BE2C (cell line): ENCODE measurements at regions not wholly inside any gene's neighbourhood (a gene's known extent, or its start where the extent isn't known, plus 50 kb on each side); places are given as distances from the start of the nearest gene placed in this dataset.

Experiments used
- DNase-seq: peaks from one replicate; pipeline ENCODE4 v3.0.0-alpha.2; 2020
- H3K27me3 ChIP-seq: fragments of 250-450 bp; sonication (Bioruptor Pico); 2 replicates; pipeline ENCODE4 v1.5.1; 2020; ENCODE audit warnings: mild to moderate bottlenecking
- H3K36me3 ChIP-seq: fragments of 250-450 bp; sonication (Bioruptor Pico); 2 replicates; pipeline ENCODE4 v1.5.1; 2020; ENCODE audit warnings: mild to moderate bottlenecking
- H3K4me1 ChIP-seq: fragments of 250-450 bp; sonication (Bioruptor Pico); 2 replicates; pipeline ENCODE4 v1.5.1; 2020
- H3K4me3 ChIP-seq: 2 replicates; pipeline ENCODE4 v1.5.1; 2011; ENCODE audit warnings: low read depth, low read length
- H3K9me3 ChIP-seq: fragments of 250-450 bp; sonication (Bioruptor Pico); 2 replicates; pipeline ENCODE4 v1.5.1; 2020
- TF ChIP-seq, protein P1 (sequence below): IDR thresholded peaks from 2 replicates; pipeline ENCODE4 v1.5.1; 2012; ENCODE audit warnings: mild to moderate bottlenecking, low read depth, low read length

DNA sequence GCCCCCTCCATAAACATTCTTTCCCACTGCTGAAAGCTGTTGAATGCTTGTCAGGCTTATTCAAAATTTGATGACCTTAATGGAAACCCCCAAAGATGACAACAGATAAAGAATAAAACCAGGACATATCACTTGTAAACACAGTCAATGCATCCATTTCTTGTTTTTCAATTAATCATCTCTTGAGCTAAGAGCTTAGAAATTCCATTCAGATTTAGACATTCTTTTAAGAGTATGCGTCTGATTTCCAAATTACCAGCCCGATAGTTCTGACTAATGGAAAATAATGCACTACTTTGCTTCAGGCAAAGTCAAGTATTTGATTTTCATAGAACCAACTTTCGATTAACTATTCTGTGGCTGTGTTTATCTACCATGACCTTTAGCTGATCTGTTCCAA, 100.6 kb upstream of the RUNX1 start:
- H3K4me1 ChIP-seq = no peaks in the 10 kb centered on the region
- H3K9me3 ChIP-seq = no peaks in the 10 kb centered on the region; the same call in 1 of the 2 replicates
- no peaks in the 10 kb centered on the region for H3K27me3 ChIP-seq
- DNase-seq = no peak
- no peak overlapping the region for H3K4me3 ChIP-seq
- TF ChIP-seq, protein P1, sequence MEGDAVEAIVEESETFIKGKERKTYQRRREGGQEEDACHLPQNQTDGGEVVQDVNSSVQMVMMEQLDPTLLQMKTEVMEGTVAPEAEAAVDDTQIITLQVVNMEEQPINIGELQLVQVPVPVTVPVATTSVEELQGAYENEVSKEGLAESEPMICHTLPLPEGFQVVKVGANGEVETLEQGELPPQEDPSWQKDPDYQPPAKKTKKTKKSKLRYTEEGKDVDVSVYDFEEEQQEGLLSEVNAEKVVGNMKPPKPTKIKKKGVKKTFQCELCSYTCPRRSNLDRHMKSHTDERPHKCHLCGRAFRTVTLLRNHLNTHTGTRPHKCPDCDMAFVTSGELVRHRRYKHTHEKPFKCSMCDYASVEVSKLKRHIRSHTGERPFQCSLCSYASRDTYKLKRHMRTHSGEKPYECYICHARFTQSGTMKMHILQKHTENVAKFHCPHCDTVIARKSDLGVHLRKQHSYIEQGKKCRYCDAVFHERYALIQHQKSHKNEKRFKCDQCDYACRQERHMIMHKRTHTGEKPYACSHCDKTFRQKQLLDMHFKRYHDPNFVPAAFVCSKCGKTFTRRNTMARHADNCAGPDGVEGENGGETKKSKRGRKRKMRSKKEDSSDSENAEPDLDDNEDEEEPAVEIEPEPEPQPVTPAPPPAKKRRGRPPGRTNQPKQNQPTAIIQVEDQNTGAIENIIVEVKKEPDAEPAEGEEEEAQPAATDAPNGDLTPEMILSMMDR = no peak
- H3K36me3 ChIP-seq = no peaks in the 10 kb centered on the region

DNA sequence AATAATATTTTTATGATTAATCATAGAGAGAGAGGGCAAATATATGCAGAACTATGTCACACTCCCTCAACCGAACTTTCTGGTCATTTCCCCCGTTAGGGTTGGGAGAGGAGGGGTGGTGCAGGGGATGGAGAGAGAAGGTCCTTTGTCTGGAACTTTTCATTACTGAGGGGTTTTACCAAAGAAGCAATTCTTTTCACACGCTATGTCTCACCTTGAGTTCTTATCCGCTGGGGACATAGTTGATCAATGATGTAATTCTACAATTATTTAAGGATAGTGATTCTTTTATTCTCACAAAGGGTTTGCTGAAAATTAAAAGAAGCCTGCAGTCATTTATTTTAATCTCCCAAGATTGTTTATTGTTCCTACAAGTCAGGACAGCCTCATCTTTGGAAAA, 98.3 kb upstream of the RUNX1 start:
- TF ChIP-seq, protein P1 = no peak
- Histone ChIP-seq H3K4me3 (no peak overlapping the region), H3K9me3 (no peaks in the 10 kb centered on the region; the same call in none of the 2 replicates), H3K36me3 (no peaks in the 10 kb centered on the region), H3K4me1 (no peaks in the 10 kb centered on the region), H3K27me3 (no peaks in the 10 kb centered on the region)
- DNase-seq = no peak

- H3K9me3 ChIP-seq = no peaks in the 10 kb centered on the region; the same call in none of the 2 replicates
- H3K36me3 ChIP-seq = no peaks in the 10 kb centered on the region
- no peaks in the 10 kb centered on the region for H3K27me3 ChIP-seq
- no peak for DNase-seq
- TF ChIP-seq, protein P1 = no peak
- no peaks in the 10 kb centered on the region for H3K4me1 ChIP-seq
- H3K4me3 ChIP-seq = no peak overlapping the region
These were observed 96.6 kb upstream of the RUNX1 start for GRCh38 chr21:35145626-35146233.

DNA sequence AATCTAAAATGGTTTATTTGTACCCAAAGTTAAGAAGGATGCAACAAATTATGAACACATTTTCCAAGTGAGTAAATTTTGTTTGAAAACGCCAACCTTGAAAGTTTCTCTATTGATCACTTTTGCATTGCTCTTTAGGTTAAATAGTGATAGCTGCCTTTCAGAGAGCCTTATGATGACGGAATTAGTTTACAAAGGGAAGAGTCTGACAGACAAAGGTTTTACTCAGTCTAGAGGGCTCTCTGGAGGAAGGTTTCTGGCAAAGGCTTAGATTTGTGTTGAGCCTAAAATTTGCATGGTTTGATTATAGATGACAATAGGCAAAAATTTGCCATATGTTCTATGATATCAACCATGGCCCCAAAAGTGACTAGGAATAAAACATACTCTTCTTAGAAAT, 95.9 kb upstream of the RUNX1 start:
- H3K9me3 ChIP-seq = no peaks in the 10 kb centered on the region; the same call in none of the 2 replicates
- no peaks in the 10 kb centered on the region for H3K27me3 ChIP-seq
- H3K4me3 ChIP-seq = no peak overlapping the region
- H3K36me3 ChIP-seq = no peaks in the 10 kb centered on the region
- no peaks in the 10 kb centered on the region for H3K4me1 ChIP-seq
- TF ChIP-seq, protein P1 = no peak
- no peak for DNase-seq

- TF ChIP-seq, protein P1 = no peak
- H3K4me1 ChIP-seq = no peaks in the 10 kb centered on the region
- DNase-seq = no peak
- H3K27me3 ChIP-seq = no peaks in the 10 kb centered on the region
- H3K36me3 ChIP-seq = no peaks in the 10 kb centered on the region
- no peak overlapping the region for H3K4me3 ChIP-seq
- no peaks in the 10 kb centered on the region; the same call in none of the 2 replicates for H3K9me3 ChIP-seq
These were observed 93.1 kb upstream of the RUNX1 start for GRCh38 chr21:35142036-35142815.

GRCh38 chr21:35139382-35139715, 90.2 kb upstream of the RUNX1 start:
- TF ChIP-seq, protein P1 = no peak
- Histone ChIP-seq H3K36me3 (no peaks in the 10 kb centered on the region), H3K9me3 (no peaks in the 10 kb centered on the region; the same call in 1 of the 2 replicates), H3K4me3 (no peak overlapping the region), H3K4me1 (no peaks in the 10 kb centered on the region), H3K27me3 (no peaks in the 10 kb centered on the region)
- no peak for DNase-seq
